Kidney tubule cell (primary cell): ENCODE measurements at regions not wholly inside any gene's neighbourhood (a gene's known extent, or its start where the extent isn't known, plus 50 kb on each side); places are given as distances from the start of the nearest gene placed in this dataset.
"Not testable (repeated sequence)": the region's sequence is repeated elsewhere in the genome, so short reads cannot be mapped to it uniquely, and the experiment has no call there.

Experiments
- DNase-seq: peaks from one replicate; pipeline ENCODE4 v3.0.0-alpha.2; 2018; ENCODE audit warnings: low spot score

- not testable (repeated sequence) for DNase-seq
Observed at GRCh38 chr6:60789601-60790000, 1496.4 kb downstream of the KHDRBS2 start.

- not testable (repeated sequence) for DNase-seq
Observed at GRCh38 chr6:60782698-60783464, 1503.1 kb downstream of the KHDRBS2 start.

- DNase-seq: not testable (repeated sequence)
Observed at GRCh38 chr6:60779591-60779990, 1506.4 kb downstream of the KHDRBS2 start.

GRCh38 chr6:60767791-60768499 is 1518.1 kb downstream of the KHDRBS2 start:
- DNase-seq: not testable (repeated sequence)

GRCh38 chr6:60765331-60765730 is 1520.7 kb downstream of the KHDRBS2 start:
- DNase-seq: not testable (repeated sequence)

GRCh38 chr6:60763464-60764080 is 1522.5 kb downstream of the KHDRBS2 start:
- not testable (repeated sequence) for DNase-seq

GRCh38 chr6:60760928-60761327 is 1525.1 kb downstream of the KHDRBS2 start:
- DNase-seq: not testable (repeated sequence)

GRCh38 chr6:60759149-60759825 is 1526.7 kb downstream of the KHDRBS2 start:
- not testable (repeated sequence) for DNase-seq

GRCh38 chr6:60758725-60759124 is 1527.3 kb downstream of the KHDRBS2 start:
- DNase-seq: not testable (repeated sequence)

GRCh38 chr6:60754879-60755278 is 1531.1 kb downstream of the KHDRBS2 start:
- no peak for DNase-seq

- DNase-seq: not testable (repeated sequence)
Observed at GRCh38 chr6:60750353-60751081, 1535.5 kb downstream of the KHDRBS2 start.

- not testable (repeated sequence) for DNase-seq
Observed at GRCh38 chr6:60747765-60748556, 1538.1 kb downstream of the KHDRBS2 start.

GRCh38 chr6:60737764-60738425 is 1548.1 kb downstream of the KHDRBS2 start:
- not testable (repeated sequence) for DNase-seq

GRCh38 chr6:60737315-60737714 is 1548.7 kb downstream of the KHDRBS2 start:
- DNase-seq: not testable (repeated sequence)

- not testable (repeated sequence) for DNase-seq
Observed at GRCh38 chr6:60723935-60724334, 1562.1 kb downstream of the KHDRBS2 start.

- DNase-seq: no peak
Observed at GRCh38 chr6:60695232-60695631, 1590.8 kb downstream of the KHDRBS2 start.

GRCh38 chr6:60687085-60687484 is 1598.9 kb downstream of the KHDRBS2 start:
- no peak for DNase-seq

- no peak for DNase-seq
Observed at GRCh38 chr6:60681806-60682205, 1604.2 kb downstream of the KHDRBS2 start.

GRCh38 chr6:60679175-60679574 is 1606.8 kb downstream of the KHDRBS2 start:
- DNase-seq: no peak

- DNase-seq: no peak
Observed at GRCh38 chr6:60671369-60671768, 1614.7 kb downstream of the KHDRBS2 start.
